Breast epithelium (tissue), 3 donors: ENCODE measurements at regions not wholly inside any gene's neighbourhood (a gene's known extent, or its start where the extent isn't known, plus 50 kb on each side); places are given as distances from the start of the nearest gene placed in this dataset.

ENCODE experiments used
- CTCF ChIP-seq, 3 donors: fragments of 450-650 bp; IDR thresholded peaks; one replicate each; pipeline ENCODE4 v1.5.1; 2016 to 2017; ENCODE audit warnings: antibody characterized with exemption in 3 of 3, mild to moderate bottlenecking in 3 of 3, moderate library complexity in 3 of 3
- POLR2A ChIP-seq: fragments of 450-650 bp; IDR thresholded peaks from one replicate; pipeline ENCODE4 v1.6.1; 2016; ENCODE audit warnings: antibody characterized with exemption, mild to moderate bottlenecking, moderate library complexity

GRCh38 chr2:208645226-208645625 lies 238.6 kb downstream of the PTH2R start:
- TF ChIP-seq POLR2A (no peak), CTCF (IDR thresholded peaks at IDR 0.05) (no peak)
